ENCODE measurements at regions not wholly inside any gene's neighbourhood (a gene's known extent, or its start where the extent isn't known, plus 50 kb on each side); places are given as distances from the start of the nearest gene placed in this dataset.

DNA sequence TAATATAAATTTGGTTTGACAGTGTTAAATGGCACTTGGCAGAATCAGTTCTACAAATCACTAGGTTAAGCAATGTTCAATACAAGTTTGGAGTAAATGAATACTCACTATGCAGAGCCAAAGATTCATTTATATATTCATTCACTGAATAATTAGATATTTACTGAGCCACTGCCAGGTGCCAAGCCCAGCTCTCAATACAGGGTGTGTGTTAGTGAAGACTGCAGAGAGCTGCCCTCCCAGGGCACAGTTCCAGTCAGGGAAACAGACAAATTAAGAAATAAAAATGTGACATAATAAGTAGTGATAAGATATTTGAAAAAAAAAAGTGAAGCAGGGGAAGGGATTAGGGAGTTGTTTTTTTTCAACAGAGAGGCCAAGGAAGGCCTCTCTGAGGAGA, 411.7 kb downstream of the KCNRG start:
- TF ChIP-seq, protein P1, sequence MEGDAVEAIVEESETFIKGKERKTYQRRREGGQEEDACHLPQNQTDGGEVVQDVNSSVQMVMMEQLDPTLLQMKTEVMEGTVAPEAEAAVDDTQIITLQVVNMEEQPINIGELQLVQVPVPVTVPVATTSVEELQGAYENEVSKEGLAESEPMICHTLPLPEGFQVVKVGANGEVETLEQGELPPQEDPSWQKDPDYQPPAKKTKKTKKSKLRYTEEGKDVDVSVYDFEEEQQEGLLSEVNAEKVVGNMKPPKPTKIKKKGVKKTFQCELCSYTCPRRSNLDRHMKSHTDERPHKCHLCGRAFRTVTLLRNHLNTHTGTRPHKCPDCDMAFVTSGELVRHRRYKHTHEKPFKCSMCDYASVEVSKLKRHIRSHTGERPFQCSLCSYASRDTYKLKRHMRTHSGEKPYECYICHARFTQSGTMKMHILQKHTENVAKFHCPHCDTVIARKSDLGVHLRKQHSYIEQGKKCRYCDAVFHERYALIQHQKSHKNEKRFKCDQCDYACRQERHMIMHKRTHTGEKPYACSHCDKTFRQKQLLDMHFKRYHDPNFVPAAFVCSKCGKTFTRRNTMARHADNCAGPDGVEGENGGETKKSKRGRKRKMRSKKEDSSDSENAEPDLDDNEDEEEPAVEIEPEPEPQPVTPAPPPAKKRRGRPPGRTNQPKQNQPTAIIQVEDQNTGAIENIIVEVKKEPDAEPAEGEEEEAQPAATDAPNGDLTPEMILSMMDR (tag by site-specific recombination; IDR thresholded peaks at IDR 0.05), result no peak
- TF ChIP-seq ZNF239 (tag by site-specific recombination; IDR thresholded peaks at IDR 0.05), result no peak
- TF ChIP-seq ZNF138 (tag by site-specific recombination; IDR thresholded peaks at IDR 0.05; ENCODE audit: borderline replicate concordance), result no peak
- no peak for TF ChIP-seq KLF16 (tag by site-specific recombination; IDR thresholded peaks at IDR 0.05)
- TF ChIP-seq, protein P2, sequence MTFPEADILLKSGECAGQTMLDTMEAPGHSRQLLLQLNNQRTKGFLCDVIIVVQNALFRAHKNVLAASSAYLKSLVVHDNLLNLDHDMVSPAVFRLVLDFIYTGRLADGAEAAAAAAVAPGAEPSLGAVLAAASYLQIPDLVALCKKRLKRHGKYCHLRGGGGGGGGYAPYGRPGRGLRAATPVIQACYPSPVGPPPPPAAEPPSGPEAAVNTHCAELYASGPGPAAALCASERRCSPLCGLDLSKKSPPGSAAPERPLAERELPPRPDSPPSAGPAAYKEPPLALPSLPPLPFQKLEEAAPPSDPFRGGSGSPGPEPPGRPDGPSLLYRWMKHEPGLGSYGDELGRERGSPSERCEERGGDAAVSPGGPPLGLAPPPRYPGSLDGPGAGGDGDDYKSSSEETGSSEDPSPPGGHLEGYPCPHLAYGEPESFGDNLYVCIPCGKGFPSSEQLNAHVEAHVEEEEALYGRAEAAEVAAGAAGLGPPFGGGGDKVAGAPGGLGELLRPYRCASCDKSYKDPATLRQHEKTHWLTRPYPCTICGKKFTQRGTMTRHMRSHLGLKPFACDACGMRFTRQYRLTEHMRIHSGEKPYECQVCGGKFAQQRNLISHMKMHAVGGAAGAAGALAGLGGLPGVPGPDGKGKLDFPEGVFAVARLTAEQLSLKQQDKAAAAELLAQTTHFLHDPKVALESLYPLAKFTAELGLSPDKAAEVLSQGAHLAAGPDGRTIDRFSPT (tag by site-specific recombination; IDR thresholded peaks at IDR 0.05), result no peak

Data from HEK293 (cell line).